ENCODE measurements at regions not wholly inside any gene's neighbourhood (a gene's known extent, or its start where the extent isn't known, plus 50 kb on each side); places are given as distances from the start of the nearest gene placed in this dataset.
A peak's percentile ranks its signal among the peaks of the same experiment; 100 is the strongest.

DNA sequence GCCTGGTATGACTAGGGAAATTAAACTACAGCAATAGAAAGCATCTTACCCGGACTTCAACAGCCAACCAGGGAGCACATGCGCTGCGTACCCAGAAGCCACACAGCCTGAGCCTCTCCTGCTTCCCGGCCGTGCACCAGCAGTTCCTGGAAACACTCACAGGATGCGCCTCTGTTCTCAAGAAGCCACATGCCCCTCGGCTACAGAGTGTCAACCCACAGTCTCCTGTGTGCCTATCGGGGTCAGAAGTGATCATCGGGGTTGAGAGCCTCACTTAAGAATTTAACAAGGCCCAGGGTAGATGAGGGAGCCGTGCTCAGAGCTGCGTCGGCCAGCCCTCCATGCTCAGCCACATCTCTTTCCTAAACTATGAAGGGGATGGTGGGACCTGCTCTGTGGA, 147.2 kb upstream of the GGTLC1 start:
- no peak for DNase-seq

DNA sequence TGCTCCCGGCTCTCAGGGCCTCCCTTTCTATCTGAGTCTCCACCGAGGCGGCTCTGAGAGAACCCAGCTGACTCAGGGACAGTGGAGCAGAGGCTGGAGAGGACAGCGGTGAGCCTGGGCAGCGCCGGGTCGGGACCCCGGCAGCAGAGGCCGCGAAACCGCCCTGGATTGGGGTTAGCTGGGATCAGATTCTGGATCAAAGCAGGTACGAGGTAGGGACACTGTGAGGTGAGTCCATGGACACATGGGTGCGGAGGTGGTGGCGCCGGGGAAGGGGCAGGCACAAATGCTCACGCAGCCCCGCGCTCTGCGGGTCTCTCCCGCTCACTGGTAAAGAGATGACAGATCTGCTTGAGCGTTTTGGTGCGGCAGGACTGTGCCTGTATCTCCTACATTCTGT, 146.4 kb upstream of the GGTLC1 start:
- DNase-seq = no peak

DNA sequence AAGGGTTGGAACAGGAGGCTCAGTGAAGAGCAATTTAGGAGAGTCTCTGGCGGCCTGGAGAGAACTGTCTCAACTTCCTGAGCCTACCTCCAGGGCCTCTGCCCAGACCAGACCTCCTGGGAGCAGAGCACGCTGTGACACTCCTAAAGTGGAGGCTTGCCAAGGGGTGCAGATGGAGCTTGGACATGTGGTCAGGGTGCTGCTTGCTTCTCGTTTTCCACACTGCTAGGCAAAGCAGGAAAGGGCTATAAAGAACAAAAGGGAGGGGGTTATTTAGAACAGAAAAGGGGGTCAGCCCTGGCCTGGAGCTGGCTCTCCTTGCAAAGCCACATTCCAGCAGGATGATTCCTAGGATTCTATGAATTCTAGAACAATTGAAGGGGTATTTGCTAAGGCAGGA, 145.7 kb upstream of the GGTLC1 start:
- DNase-seq = no peak

- no peak for DNase-seq
Measured at GRCh38 chr20:24132246-24132645, 143.7 kb upstream of the GGTLC1 start.

GRCh38 chr20:24131684-24132083, 143.1 kb upstream of the GGTLC1 start:
- DNase-seq = peak in 1 of 5 experiments; percentile 29

- DNase-seq = no peak
Measured at GRCh38 chr20:24131281-24131680, 142.7 kb upstream of the GGTLC1 start.

DNA sequence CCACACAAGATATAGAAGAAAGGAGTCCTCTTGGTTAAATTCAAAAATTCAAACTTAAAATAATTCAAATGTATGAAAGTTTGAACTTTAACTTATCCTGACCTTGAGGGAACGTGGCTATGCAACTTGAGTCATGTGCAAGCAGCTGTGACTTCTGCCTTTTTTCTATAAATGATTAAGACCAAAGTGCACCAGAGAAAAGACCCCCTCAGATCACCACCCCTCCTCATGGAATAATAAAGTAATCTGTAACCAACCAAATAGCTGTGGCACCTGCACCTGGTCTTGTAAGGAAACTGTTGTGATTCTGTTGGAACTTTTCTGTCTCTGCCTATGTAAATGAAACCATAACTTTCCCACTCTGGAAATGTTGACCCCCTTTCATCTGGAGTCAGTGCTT, 141.1 kb upstream of the GGTLC1 start:
- no peak for DNase-seq

DNA sequence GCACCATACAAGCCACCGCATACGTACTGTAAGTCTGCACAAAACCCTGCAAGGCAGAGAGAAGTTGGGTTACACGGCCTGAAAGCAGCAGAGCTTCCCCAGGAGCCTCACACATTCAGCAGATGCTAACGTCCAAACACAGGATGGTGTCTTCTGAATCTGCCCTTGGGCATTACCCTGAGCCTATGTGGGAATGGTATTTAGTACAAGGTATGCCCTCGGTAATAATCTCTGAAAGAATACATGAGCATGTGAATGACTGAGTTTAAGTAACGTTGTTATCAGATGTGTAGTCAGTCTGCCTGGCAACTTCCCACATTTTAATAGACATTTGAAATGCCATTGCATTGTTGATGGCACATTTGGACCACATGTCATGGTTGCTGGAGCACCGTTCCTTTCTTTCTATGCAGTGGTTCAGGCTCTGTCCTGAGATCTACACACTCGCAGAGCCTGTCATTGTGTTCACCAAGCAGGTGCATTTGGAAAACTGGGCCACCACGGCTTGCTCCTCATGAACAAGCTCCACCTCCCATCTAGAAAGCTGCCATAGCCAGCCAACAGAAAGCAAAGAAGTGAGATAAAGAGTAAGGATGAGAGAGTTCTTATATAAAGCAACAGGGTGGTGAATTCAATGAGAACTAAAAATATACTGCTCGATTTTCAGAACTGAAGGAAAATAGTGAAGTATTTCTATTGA, 136.5 kb upstream of the GGTLC1 start:
- DNase-seq = no peak

DNA sequence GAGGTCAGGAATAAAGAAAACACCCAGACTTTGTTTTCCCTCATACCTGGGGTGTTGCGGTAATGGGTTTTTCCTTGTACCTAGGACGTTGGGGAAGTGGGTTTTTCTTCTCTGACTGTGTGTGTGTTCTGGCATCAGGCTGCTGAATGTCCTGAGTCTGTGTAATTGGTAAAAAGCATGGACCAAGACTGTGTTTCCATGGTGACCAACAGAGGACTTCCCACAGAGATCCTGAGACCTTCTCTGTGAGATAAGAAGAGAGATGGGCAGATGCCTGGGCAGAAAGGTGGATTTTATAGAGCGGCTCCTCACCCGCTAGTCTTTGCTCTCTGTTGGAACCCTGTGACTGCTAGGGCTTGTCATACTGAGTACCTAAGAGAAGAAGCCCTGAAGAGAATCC, 135.4 kb upstream of the GGTLC1 start:
- DNase-seq = no peak

DNA sequence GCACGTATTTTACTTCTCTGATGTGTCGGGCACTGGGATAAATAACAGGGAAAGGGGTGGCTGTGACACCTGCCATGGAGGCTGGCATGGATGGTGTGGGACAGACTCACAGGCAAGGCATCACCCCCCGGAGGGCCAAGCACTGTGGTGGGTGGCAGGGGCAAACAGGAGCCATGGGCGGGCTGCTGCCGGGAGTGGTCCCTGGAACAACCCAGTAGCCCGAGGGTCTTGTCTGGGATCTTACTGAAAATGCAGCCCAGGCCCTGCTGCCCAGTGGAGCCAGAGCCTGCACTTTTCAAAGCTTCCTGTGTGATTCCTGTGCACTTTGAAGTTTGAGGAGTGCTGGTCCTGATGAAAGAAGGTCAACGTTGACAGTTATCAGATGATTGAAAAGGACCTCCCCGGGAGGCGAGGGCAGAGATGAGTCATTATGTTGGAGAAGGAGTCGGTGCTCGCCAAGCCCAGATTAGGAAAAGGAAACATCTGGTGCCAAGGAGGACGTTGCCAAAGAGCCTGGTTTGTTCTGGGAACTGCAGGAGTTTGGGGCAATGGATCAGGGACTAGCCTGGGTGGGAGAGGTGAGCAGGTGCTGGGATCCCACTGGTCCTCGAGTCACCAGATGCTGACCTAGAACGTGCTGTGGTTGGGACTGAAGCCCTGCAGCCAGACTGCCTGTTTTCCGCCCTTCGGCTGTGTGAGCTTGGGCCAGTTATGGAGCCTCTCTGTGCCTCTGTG, 130.0 kb upstream of the GGTLC1 start:
- no peak for DNase-seq

DNA sequence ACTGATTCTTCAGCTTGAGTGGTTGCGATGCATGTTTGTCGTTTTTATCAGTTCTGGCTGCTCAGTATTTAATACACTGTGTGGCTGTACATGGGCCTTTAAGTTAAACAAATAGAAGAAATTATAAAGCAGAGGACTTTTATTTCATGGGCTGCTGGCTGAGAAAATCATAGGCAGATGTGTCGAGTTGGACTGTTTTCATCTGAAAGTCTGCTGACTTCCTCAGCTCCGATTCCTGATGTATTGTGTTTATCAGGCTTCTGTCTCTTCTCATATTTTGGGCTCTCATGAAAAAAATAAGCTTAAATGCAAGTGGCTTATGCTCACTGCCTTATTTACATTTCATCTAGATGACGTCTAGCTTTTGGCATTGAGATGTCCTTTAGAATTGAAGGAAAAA, 129.5 kb upstream of the GGTLC1 start:
- no peak for DNase-seq

GRCh38 chr20:24117383-24117782, 128.8 kb upstream of the GGTLC1 start:
- no peak for DNase-seq

DNA sequence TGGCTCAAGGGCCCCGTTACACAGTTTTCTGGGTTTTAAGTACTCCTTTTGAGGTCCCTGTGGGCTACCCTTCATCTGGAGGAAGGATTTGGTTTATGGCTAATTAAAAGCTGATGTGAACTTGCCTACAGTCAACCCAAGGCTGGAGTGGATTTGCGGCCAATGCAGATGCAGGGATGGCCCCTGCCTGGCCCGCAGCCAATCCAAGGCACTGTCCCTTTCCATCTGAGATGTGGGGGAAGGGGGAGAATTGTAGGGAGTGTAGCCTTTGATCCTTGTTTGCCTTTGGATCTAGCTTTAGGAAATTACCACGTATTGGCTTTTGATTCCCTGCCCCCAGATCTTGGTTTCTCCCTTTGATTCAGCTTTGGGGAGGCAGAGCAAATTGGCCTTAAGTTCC, 128.0 kb upstream of the GGTLC1 start:
- no peak for DNase-seq

DNA sequence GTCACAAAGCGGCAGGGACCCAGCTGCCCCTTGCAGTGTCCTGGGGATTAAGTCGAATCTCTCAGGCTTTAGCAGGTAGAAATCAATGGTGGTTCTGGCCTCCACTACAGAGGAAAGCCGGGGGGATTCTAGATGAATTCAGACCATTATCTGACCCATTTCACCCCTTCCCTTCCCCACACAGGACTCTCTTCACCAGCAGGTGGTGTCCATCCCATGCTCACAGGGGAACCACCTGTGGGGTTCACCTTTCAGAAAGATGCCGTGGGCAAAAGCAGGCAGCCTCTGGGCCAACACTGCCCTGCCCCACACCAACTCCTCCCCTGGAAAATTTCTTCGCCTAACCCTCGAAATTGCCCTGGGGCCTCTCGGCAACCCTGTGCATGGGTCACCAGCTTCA, 123.8 kb upstream of the GGTLC1 start:
- no peak for DNase-seq

DNA sequence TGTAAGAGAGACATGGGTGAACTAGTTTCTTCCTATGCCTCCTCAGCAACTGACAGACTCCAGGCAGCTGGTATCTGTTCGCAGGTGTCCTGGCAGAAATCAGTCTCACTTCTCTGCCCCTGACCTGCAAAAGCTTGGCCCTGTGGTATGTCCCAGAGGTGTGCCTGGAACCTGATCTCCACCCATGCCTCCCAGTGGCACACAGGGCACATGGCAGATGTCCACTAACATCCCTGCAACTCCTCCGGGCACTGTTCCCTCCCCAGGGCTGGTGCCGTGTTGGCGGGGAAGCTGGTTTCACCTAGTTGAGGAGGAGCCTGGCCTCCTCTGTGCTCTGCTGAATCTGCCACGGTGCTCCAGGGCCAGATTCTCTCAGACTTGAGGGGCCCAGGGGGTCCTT, 123.3 kb upstream of the GGTLC1 start:
- DNase-seq = no peak

DNA sequence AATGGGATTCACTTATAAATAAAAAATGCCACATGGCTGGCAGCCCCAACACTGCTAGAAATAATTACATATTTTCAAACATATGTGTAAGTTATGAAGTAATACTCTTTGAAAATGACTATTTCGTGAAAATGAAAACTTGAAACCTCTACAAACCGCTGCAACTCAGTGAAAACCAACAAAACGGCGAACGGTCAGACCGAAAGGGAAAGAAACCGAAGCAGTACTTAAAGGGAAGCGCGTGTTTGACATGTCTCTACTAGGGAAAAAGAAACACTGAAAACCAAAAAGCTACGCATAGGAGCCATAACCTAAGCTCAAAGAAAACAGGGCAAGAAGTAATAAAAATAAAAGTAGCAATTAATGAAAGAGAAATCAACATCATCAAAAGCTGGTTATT, 121.0 kb upstream of the GGTLC1 start:
- DNase-seq = peak in 2 of 5 experiments; percentile 3 to 76

GRCh38 chr20:24109008-24109407, 120.4 kb upstream of the GGTLC1 start:
- peak in 2 of 5 experiments; percentile 45 to 48 for DNase-seq

DNA sequence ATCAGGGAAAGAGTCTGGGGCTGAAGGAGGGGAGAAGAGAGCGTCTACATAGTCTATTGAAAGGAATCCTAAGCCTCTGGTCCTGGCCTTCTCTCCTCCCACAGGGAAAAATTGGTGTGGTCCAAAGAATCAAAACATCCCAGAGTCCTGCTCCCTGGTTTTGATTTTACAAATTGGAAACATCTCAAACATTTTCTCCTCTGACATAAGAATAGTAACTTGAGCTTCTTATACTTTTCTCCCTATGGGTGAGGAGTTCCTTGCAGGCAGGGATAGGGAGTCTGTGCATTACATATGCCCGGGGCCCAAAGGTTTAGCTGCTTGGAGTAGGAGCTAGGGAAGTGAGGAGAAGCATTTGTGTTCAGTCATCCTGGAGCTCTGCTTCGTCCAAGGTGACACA, 120.0 kb upstream of the GGTLC1 start:
- no peak for DNase-seq

DNA sequence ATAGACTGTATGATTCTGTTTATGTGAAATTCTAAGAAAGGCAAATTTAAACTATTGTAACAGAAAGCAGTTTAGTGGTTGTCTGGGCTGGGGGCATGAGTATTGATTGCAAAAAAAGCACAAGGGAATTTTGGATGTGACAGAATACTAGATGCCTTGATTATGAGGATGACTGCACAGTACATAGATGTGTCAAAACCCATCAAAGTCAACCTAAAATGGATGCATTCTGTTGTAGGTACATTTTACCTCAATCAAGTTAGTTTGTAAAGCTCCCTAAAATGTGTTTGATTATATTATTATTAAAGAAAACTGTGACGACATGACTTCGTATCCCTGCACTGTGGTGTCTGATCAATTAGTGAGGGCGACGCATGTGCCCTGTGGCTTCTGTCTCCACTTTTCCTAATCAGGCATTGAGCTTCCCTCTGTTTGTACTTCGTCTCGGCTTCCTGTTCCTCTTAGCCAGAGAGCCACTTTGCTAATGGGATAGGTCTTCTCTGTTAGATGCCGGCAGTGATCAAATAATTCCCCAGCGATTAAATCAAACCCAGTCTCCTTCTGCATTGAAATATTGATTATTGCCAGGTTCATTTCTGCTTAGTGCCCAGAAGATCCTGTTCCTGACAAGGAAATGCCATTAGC, 118.3 kb upstream of the GGTLC1 start:
- no peak for DNase-seq

DNA sequence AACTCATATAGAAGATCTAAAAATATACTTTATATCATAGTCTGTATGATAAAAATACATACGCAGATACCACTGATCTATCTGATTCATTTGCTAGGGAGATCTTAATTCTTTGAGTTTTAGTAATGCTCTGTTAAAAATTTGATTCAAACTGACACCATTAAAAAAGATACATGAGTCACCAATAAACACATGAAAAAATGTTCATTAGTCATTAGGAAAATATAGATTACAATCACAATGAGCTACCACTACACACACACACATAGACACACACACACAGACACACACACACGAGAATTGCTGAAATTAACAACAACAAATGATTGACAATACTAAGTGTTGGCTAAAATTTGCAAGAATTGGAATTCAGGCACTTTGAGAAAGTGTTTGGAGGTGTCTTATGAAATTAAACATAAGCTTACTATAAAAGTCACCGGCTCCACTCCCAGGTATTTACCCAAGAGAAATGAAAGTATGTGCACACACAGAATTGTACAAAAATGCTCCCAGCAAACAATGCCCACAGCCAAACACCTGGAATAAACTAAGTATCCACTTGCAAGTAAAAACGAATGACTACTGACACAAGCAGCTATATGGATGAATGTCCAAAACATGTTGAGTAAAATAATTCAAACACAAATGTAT, 117.7 kb upstream of the GGTLC1 start:
- DNase-seq = no peak

- no peak for DNase-seq
Measured at GRCh38 chr20:24102749-24103333, 114.3 kb upstream of the GGTLC1 start.

GRCh38 chr20:24102290-24102689, 113.7 kb upstream of the GGTLC1 start:
- peak in 1 of 5 experiments; percentile 50 for DNase-seq

- peak; percentile 12 to 81 (median 23) for DNase-seq
Measured at GRCh38 chr20:24100370-24101011, 111.9 kb upstream of the GGTLC1 start.
